GM12878 (cell line): ENCODE measurements at regions not wholly inside any gene's neighbourhood (a gene's known extent, or its start where the extent isn't known, plus 50 kb on each side); places are given as distances from the start of the nearest gene placed in this dataset.

Experiments used
- ATAC-seq: fragments of 200-7000 bp; cut with Tn5 transposase; 3 replicates; pipeline ENCODE4 v1.9.1; 2020; ENCODE audit warnings: mild to moderate bottlenecking, moderate library complexity
- BruUV-seq: library from RNA; stranded (reverse); fragments of 400-500 nt; replicated peaks from 2 replicates; lab custom pipeline; 2021; lab: Mats Ljungman, UMichigan
- CTCF ChIA-PET: fragments of 300-600 bp; sonication (Branson Sonifier 250); formaldehyde crosslinking; extraction: SDS; loops from one replicate; lab custom pipeline; 2021; ENCODE audit warnings: inconsistent platforms; lab: Yijun Ruan, JAX
- POLR2A ChIA-PET: fragments of 350-600 bp; formaldehyde crosslinking; extraction: SDS; loops from one replicate; lab custom pipeline; 2021; ENCODE audit warnings: inconsistent platforms; lab: Charles Lee
- RAD21 ChIA-PET: fragments of 300-600 bp; sonication (Branson Sonifier 250); formaldehyde crosslinking; loops from one replicate; lab custom pipeline; 2023; ENCODE audit warnings: antibody characterized with exemption; ENCODE audit not compliant: unreplicated experiment; lab: Charles Lee
- SMC1A ChIA-PET: fragments of 300-600 bp; sonication (Branson Sonifier 250); formaldehyde crosslinking; loops from one replicate; lab custom pipeline; 2023; ENCODE audit not compliant: unreplicated experiment, uncharacterized antibody; lab: Charles Lee
- DNase-seq: peaks from one replicate; pipeline ENCODE4 v3.0.0-alpha.2; 2011; ENCODE audit warnings: low read depth, low spot score
- FAIRE-seq: peaks from 3 replicates; lab custom pipeline; 2011; peaks lifted over from hg19 to GRCh38; lab: Jason Lieb, UNC
- H2AFZ ChIP-seq: 2 replicates; pipeline ENCODE4 v1.6.0; 2011; ENCODE audit warnings: low read depth, low read length, control low read depth; ENCODE audit not compliant: control insufficient read depth
- H3K27ac ChIP-seq: 2 replicates; pipeline ENCODE4 v1.5.1; 2011; ENCODE audit warnings: control low read depth; ENCODE audit not compliant: control insufficient read depth, insufficient read depth
- H3K27me3 ChIP-seq, 2 experiments: replicated peaks in 1 of 2; 2 replicates each; pipeline versions ENCODE4 v1.6.0 to v1.6.1; 2011; ENCODE audit warnings: low read length in 1 of 2; ENCODE audit not compliant: control insufficient read depth in 2 of 2, insufficient read depth in 2 of 2
- H3K36me3 ChIP-seq, 2 experiments: 2 replicates each; pipeline ENCODE4 v1.5.1; 2011; ENCODE audit warnings: low read length in 1 of 2; ENCODE audit not compliant: control insufficient read depth in 2 of 2, insufficient read depth in 2 of 2
- H3K4me1 ChIP-seq: 2 replicates; pipeline ENCODE4 v1.6.1; 2011; ENCODE audit warnings: mild to moderate bottlenecking, low read length, moderate library complexity, mixed read lengths; ENCODE audit not compliant: control insufficient read depth, insufficient read depth
- H3K4me2 ChIP-seq: 2 replicates; pipeline ENCODE4 v1.6.0; 2011; ENCODE audit warnings: control low read depth; ENCODE audit not compliant: control insufficient read depth, insufficient read depth
- H3K4me3 ChIP-seq: fragments of 200-600 bp; sonication (generic); 2 replicates; pipeline ENCODE4 v1.5.1; 2016
- H3K79me2 ChIP-seq: 2 replicates; pipeline ENCODE4 v1.6.0; 2011; ENCODE audit warnings: low read length; ENCODE audit not compliant: control insufficient read depth, insufficient read depth
- H3K9ac ChIP-seq: 2 replicates; pipeline ENCODE4 v1.8.0; 2011; ENCODE audit warnings: low read length, control low read depth, mixed read lengths; ENCODE audit not compliant: control insufficient read depth, insufficient read depth
- H3K9me3 ChIP-seq: replicated peaks from 3 replicates; pipeline ENCODE4 v1.5.1; 2011; ENCODE audit warnings: mild to moderate bottlenecking, low read length; ENCODE audit not compliant: control insufficient read depth, insufficient read depth
- H4K20me1 ChIP-seq: 2 replicates; pipeline ENCODE4 v1.6.0; 2011; ENCODE audit not compliant: control insufficient read depth, insufficient read depth
- CHD1 ChIP-seq: IDR thresholded peaks from 2 replicates; pipeline ENCODE4 v1.6.1; 2012; ENCODE audit warnings: low read depth, low read length, improper control_type of control experiment
- CHD4 ChIP-seq: fragments of 200-600 bp; sonication (generic); IDR thresholded peaks from 2 replicates; pipeline ENCODE4 v1.6.1; 2016; ENCODE audit warnings: mild to moderate bottlenecking
- CUX1 ChIP-seq: IDR thresholded peaks from 2 replicates; pipeline ENCODE4 v1.6.1; 2012; ENCODE audit warnings: improper control_type of control experiment, low read depth, low read length; ENCODE audit not compliant: insufficient replicate concordance
- IKZF2 ChIP-seq, 2 experiments: fragments of 450-650 bp; IDR thresholded peaks; 2 replicates each; pipeline ENCODE4 v1.6.1; 2017; ENCODE audit warnings: mild to moderate bottlenecking in 2 of 2, moderate library complexity in 2 of 2
- KLF5 ChIP-seq: fragments of 450-650 bp; IDR thresholded peaks from 2 replicates; pipeline ENCODE4 v1.6.1; 2014; ENCODE audit warnings: mild to moderate bottlenecking; ENCODE audit not compliant: partially characterized antibody
- MXI1 ChIP-seq: fragments of 150-350 bp; IDR thresholded peaks from 2 replicates; pipeline ENCODE4 v1.6.1; 2011; ENCODE audit warnings: low read depth, mild to moderate bottlenecking, inconsistent platforms, low read length, improper control_type of control experiment
- PBX3 ChIP-seq: IDR thresholded peaks from 2 replicates; pipeline ENCODE4 v1.6.1; 2011; ENCODE audit warnings: mild to moderate bottlenecking, low read depth, low read length, moderate library complexity; ENCODE audit not compliant: insufficient replicate concordance
- SREBF2 ChIP-seq: IDR thresholded peaks from 2 replicates; pipeline ENCODE4 v1.6.1; 2012; ENCODE audit warnings: mild to moderate bottlenecking, low read length
- ZZZ3 ChIP-seq: IDR thresholded peaks from 2 replicates; pipeline ENCODE4 v1.6.1; 2011; ENCODE audit warnings: low read depth; ENCODE audit not compliant: control insufficient read depth, insufficient read length
- WGBS: methylation state at CpG from one replicate; pipeline ENCODE4 v1.1.6; 2016; ENCODE audit warnings: low lambda C conversion rate; ENCODE audit not compliant: insufficient replicate concordance, insufficient coverage; ENCODE audit errors: missing lambda C conversion rate; 5-methylcytosine and 5-hydroxymethylcytosine counted together
- in situ Hi-C: fragments of 300-500 bp; cut with MboI; formaldehyde crosslinking; loops from 9 replicates; pipeline ENCODE4 v1.14.3; 2018; ENCODE audit warnings: mixed read lengths
- intact Hi-C: fragments of 100-400 bp; cut with micrococcal nuclease; formaldehyde crosslinking; loops from one replicate; pipeline ENCODE4 v1.14.2; 2022; ENCODE audit not compliant: unreplicated experiment

- H3K9ac ChIP-seq: no peak overlapping the region
- H3K9me3 ChIP-seq: no peaks in the 10 kb centered on the region
- no peak overlapping the region for H3K27ac ChIP-seq
- H3K4me1 ChIP-seq: no peaks in the 10 kb centered on the region
- ChIA-PET RAD21 (no interaction called here), CTCF (no interaction called here), POLR2A (no interaction called here), SMC1A (no interaction called here)
- TF ChIP-seq PBX3 (no peak), MXI1 (no peak), ZZZ3 (no peak), CHD1 (no peak)
- no peaks in the 10 kb centered on the region for H3K79me2 ChIP-seq
- no TSS peak for BruUV-seq
- no peak for ATAC-seq
- intact Hi-C loops (no loop called here), in situ Hi-C loops (no loop called here)
- H3K4me3 ChIP-seq: no peak overlapping the region
- peaks cover 0 to 2% of the 10 kb centered on the region in 2 experiments; a peak in 3 of 4 replicates for H3K27me3 ChIP-seq
- no peaks in the 10 kb centered on the region for H3K36me3 ChIP-seq
- no peaks in the 10 kb centered on the region for H4K20me1 ChIP-seq
- H2AFZ ChIP-seq: no peak overlapping the region
- no peak overlapping the region for H3K4me2 ChIP-seq
- FAIRE-seq: no peak
- no peak for DNase-seq
Observed at GRCh38 chr16:48816393-48816792, 206.4 kb upstream of the N4BP1 start.

GRCh38 chr16:48814994-48815393 lies 205.0 kb upstream of the N4BP1 start:
- Histone ChIP-seq H3K9ac (no peak overlapping the region), H3K79me2 (no peaks in the 10 kb centered on the region), H2AFZ (no peak overlapping the region), H3K36me3 (no peaks in the 10 kb centered on the region), H3K4me1 (no peaks in the 10 kb centered on the region), H3K4me3 (no peak overlapping the region), H3K27me3 (peaks cover 2 to 3% of the 10 kb centered on the region in 2 experiments; a peak in 3 of 4 replicates), H3K9me3 (no peaks in the 10 kb centered on the region), H3K27ac (no peak overlapping the region), H3K4me2 (no peak overlapping the region), H4K20me1 (no peaks in the 10 kb centered on the region)
- ATAC-seq (no peak), DNase-seq (no peak), FAIRE-seq (no peak)
- ChIA-PET RAD21 (no interaction called here), POLR2A (no interaction called here), SMC1A (no interaction called here), CTCF (no interaction called here)
- in situ Hi-C loops (no loop called here), intact Hi-C loops (no loop called here)
- no TSS peak for BruUV-seq
- TF ChIP-seq CUX1 (no peak), KLF5 (no peak), CHD4 (no peak), IKZF2 (IDR thresholded peaks at IDR 0.05) (no peak), SREBF2 (no peak)
- 9% methylated on average over 8 of the region's 8 CpGs for WGBS
